GM19395 (cell line): ENCODE measurements at regions not wholly inside any gene's neighbourhood (a gene's known extent, or its start where the extent isn't known, plus 50 kb on each side); places are given as distances from the start of the nearest gene placed in this dataset.
"Not testable (repeated sequence)": the region's sequence is repeated elsewhere in the genome, so short reads cannot be mapped to it uniquely, and the experiment has no call there.

Experiments used
- ATAC-seq: cut with Tn5 transposase; IDR thresholded peaks from one replicate; pipeline ENCODE4 v1.9.1; 2021; ENCODE audit warnings: mild to moderate bottlenecking, moderate library complexity; ENCODE audit not compliant: unreplicated experiment

- no peak for ATAC-seq
Observed at GRCh38 chr18:8987241-8987640, 115.3 kb upstream of the NDUFV2 start.

- no peak for ATAC-seq
Observed at GRCh38 chr18:8988260-8988871, 114.1 kb upstream of the NDUFV2 start.

GRCh38 chr18:8989017-8989416 lies 113.5 kb upstream of the NDUFV2 start:
- no peak for ATAC-seq

- ATAC-seq: no peak
Observed at GRCh38 chr18:8989855-8990254, 112.6 kb upstream of the NDUFV2 start.

GRCh38 chr18:8990276-8991031 lies 112.0 kb upstream of the NDUFV2 start:
- no peak for ATAC-seq

GRCh38 chr18:8991155-8991554 lies 111.3 kb upstream of the NDUFV2 start:
- ATAC-seq: no peak

GRCh38 chr18:8992500-8992899 lies 110.0 kb upstream of the NDUFV2 start:
- ATAC-seq: not testable (repeated sequence)

GRCh38 chr18:8994603-8995002 lies 107.9 kb upstream of the NDUFV2 start:
- ATAC-seq: no peak

- ATAC-seq: no peak
Observed at GRCh38 chr18:8995096-8995495, 107.4 kb upstream of the NDUFV2 start.

- ATAC-seq: no peak
Observed at GRCh38 chr18:8996771-8997432, 105.6 kb upstream of the NDUFV2 start.

GRCh38 chr18:8997634-8998033 lies 104.9 kb upstream of the NDUFV2 start:
- no peak for ATAC-seq

- no peak for ATAC-seq
Observed at GRCh38 chr18:8998481-8999217, 103.8 kb upstream of the NDUFV2 start.

- ATAC-seq: no peak
Observed at GRCh38 chr18:8999872-9000271, 102.6 kb upstream of the NDUFV2 start.

GRCh38 chr18:9000733-9001132 lies 101.8 kb upstream of the NDUFV2 start:
- no peak for ATAC-seq

- ATAC-seq: no peak
Observed at GRCh38 chr18:9001209-9001608, 101.3 kb upstream of the NDUFV2 start.

GRCh38 chr18:9003406-9004100 lies 98.9 kb upstream of the NDUFV2 start:
- no peak for ATAC-seq

- not testable (repeated sequence) for ATAC-seq
Observed at GRCh38 chr18:9004308-9004707, 98.2 kb upstream of the NDUFV2 start.

GRCh38 chr18:9007700-9008099 lies 94.8 kb upstream of the NDUFV2 start:
- ATAC-seq: not testable (repeated sequence)

GRCh38 chr18:9008200-9008708 lies 94.2 kb upstream of the NDUFV2 start:
- no peak for ATAC-seq
